Heart right ventricle (tissue), 16 donors: ENCODE measurements at regions not wholly inside any gene's neighbourhood (a gene's known extent, or its start where the extent isn't known, plus 50 kb on each side); places are given as distances from the start of the nearest gene placed in this dataset.

Source experiments
- ATAC-seq, 8 donors: fragments of 200-7000 bp; cut with Tn5 transposase; one replicate each; pipeline ENCODE4 v1.9.1; 2020; ENCODE audit warnings: mild to moderate bottlenecking in 8 of 8, moderate library complexity in 8 of 8, moderate number of reproducible peaks in 1 of 8
- DNase-seq, 2 donors: peaks; one replicate each; pipeline ENCODE4 v3.0.0-alpha.2; 2020
- H3K27ac ChIP-seq, 10 donors: fragments of 200-600 bp; sonication (generic) in 2 of 10; one replicate each; pipeline versions ENCODE4 v1.5.0 to v1.8.0; 2020 to 2022; ENCODE audit warnings: mild to moderate bottlenecking in 3 of 10
- H3K27me3 ChIP-seq, 7 donors: fragments of 200-600 bp; one replicate each; pipeline ENCODE4 v1.8.0; 2021 to 2022; ENCODE audit warnings: mild to moderate bottlenecking in 2 of 7
- H3K36me3 ChIP-seq, 9 donors: fragments of 200-600 bp; sonication (generic) in 1 of 9; one replicate each; pipeline versions ENCODE4 v1.5.0 to v1.8.0; 2020 to 2022; ENCODE audit warnings: mild to moderate bottlenecking in 2 of 9
- H3K4me1 ChIP-seq, 9 donors: fragments of 200-600 bp; sonication (generic) in 1 of 9; one replicate each; pipeline versions ENCODE4 v1.5.0 to v1.8.0; 2020 to 2022; ENCODE audit warnings: mild to moderate bottlenecking in 4 of 9
- H3K4me3 ChIP-seq, 10 donors: fragments of 200-600 bp; sonication (generic) in 2 of 10; one replicate each; pipeline versions ENCODE4 v1.5.0 to v1.8.0; 2020 to 2022; ENCODE audit warnings: mild to moderate bottlenecking in 7 of 10, moderate library complexity in 2 of 10
- H3K9me3 ChIP-seq, 11 donors: fragments of 200-600 bp in 10 of 11; sonication (generic) in 2 of 11; one replicate each; pipeline versions ENCODE4 v1.5.0 to v1.8.0; 2013 to 2022; ENCODE audit warnings: mild to moderate bottlenecking in 2 of 11, control low read depth in 1 of 11, moderate library complexity in 1 of 11
- WGBS, 2 donors: extraction: QIAGEN DNeasy Blood & Tissue Kit; methylation state at CpG; one replicate each; pipeline ENCODE4 v1.1.7; 2013; ENCODE audit warnings: inconsistent platforms in 1 of 2; 5-methylcytosine and 5-hydroxymethylcytosine counted together
- intact Hi-C, 10 donors: fragments of 100-400 bp; cut with DNase I; formaldehyde crosslinking; loops; one replicate each; pipeline versions ENCODE4 v1.11.1 to v1.14.2; 2022
- TF ChIP-seq, protein P1 (sequence below), 9 donors: fragments of 200-600 bp; sonication (generic) in 2 of 9; IDR thresholded peaks; one replicate each; pipeline versions ENCODE4 v1.5.0 to v1.8.0; 2021 to 2022; ENCODE audit warnings: antibody characterized with exemption in 9 of 9, mild to moderate bottlenecking in 5 of 9, moderate library complexity in 1 of 9
- donor health status: Arrhythmogenic right ventricular cardiomyopathy.
- donor health status: ischemic (EF 13 %, LVEDD 7.1; RV severe dilation, severe dysfunction).
- donor health status: healthy with polysubstance abuse.
- donor health status: DM: no; HTN: yes; CAD: no.
- donor health status: DM: no; HTN: no; CAD: no.
- donor health status: ischemic (EF 25% LVEDD 6.9; RV normal size, moderate dysfunction).
- donor health status: ischemic (EF 25% LVEDD 5.7; RV mildly dilated, moderate dysfunction).
- donor health status: healthy.
- donor health status: DM: yes; HTN: yes; CAD: no.
- donor health status: Ischemic cardiomyopathy.
- donor health status: ischemic (EF 35%, LVEDD 5.7; RV mildly dilated, moderate dysfunction).
- donor health status: nonischemic (EF 11% LVEDD 7.7; RV severe dilation, severe dysfunction).
- donor health status: DM: yes; HTN: yes; CAD: no.
- donor health status: PGD.
- donor health status: ischemic (EF 29% LVEDD 5.4; RV normal size, mild dysfunction).
- donor health status: nonischemic (EF 23%, LVEDD 6.1; RV moderate dilation, normal function).

GRCh38 chr4:137599734-137600133, 67.4 kb upstream of the PCDH18 start:
- ATAC-seq (no peak), DNase-seq (no peak)
- TF ChIP-seq, protein P1, sequence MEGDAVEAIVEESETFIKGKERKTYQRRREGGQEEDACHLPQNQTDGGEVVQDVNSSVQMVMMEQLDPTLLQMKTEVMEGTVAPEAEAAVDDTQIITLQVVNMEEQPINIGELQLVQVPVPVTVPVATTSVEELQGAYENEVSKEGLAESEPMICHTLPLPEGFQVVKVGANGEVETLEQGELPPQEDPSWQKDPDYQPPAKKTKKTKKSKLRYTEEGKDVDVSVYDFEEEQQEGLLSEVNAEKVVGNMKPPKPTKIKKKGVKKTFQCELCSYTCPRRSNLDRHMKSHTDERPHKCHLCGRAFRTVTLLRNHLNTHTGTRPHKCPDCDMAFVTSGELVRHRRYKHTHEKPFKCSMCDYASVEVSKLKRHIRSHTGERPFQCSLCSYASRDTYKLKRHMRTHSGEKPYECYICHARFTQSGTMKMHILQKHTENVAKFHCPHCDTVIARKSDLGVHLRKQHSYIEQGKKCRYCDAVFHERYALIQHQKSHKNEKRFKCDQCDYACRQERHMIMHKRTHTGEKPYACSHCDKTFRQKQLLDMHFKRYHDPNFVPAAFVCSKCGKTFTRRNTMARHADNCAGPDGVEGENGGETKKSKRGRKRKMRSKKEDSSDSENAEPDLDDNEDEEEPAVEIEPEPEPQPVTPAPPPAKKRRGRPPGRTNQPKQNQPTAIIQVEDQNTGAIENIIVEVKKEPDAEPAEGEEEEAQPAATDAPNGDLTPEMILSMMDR (IDR thresholded peaks at IDR 0.05) = no peak
- peaks cover 0 to 6% (median 0%) of the 10 kb centered on the region in 11 donors for H3K9me3 ChIP-seq
- H3K36me3 ChIP-seq = no peaks in the 10 kb centered on the region
- peaks cover 0 to 8% (median 0%) of the 10 kb centered on the region in 9 donors for H3K4me1 ChIP-seq
- whole genome bisulfite sequencing, 2 donors = 68 to 72% methylated on average over 1 of the region's 1 CpG
- H3K27me3 ChIP-seq = no peaks in the 10 kb centered on the region
- no peak overlapping the region for H3K4me3 ChIP-seq
- intact Hi-C loops = loop anchor here in 3 of 10 donors (5.0 to 10.0 kb wide), 2 partner anchors 65 to 67 kb away; partner anchors contain the start of gene PCDH18 (in 3 of the 3)
- no peak overlapping the region for H3K27ac ChIP-seq

DNA sequence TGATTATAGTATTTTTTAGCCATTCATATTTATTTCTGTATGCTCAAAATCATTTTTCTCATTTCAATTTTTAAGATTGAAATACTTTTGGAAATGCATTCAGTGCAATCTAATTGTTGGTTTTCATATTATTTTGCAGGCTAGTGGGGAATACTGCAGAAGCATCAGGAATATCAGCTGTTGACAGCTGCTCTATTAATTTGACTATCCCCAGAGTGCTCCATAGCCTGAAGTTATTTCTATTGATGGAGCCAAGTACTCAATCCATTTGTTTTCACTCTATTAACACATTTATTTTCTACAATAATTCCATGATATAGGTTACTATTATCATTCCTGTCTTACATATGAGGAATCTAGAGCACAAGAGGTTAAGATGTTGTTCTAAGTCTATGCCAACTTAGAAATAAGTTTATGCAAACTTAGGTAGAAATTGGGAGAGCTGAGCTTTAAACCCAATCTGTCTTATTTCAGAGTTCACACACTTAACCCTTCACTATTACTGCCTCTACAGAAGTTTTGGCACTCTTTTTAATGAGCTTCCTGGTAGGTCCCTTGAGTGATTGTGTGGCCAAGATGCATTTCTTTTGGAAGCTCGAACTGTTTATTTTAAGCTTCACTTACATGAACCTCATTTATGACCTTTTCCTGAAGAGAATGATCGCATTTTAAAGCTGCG, 65.6 kb upstream of the PCDH18 start:
- TF ChIP-seq, protein P1 (IDR thresholded peaks at IDR 0.05) = no peak
- intact Hi-C loops = no loop called here
- ATAC-seq (peak in 6 of 8 donors; percentile 42 to 82 (median 70)), DNase-seq (no peak)
- H3K4me3 ChIP-seq = no peak overlapping the region
- no peaks in the 10 kb centered on the region for H3K36me3 ChIP-seq
- H3K27ac ChIP-seq = no peak overlapping the region
- H3K9me3 ChIP-seq = peaks cover 0 to 6% (median 0%) of the 10 kb centered on the region in 11 donors
- no peaks in the 10 kb centered on the region for H3K27me3 ChIP-seq
- H3K4me1 ChIP-seq = peaks cover 0 to 8% (median 0%) of the 10 kb centered on the region in 9 donors
- 21 to 24% methylated on average over 3 of the region's 3 CpGs for WGBS, 2 donors

GRCh38 chr4:137587796-137588195, 55.5 kb upstream of the PCDH18 start:
- TF ChIP-seq, protein P1 (IDR thresholded peaks at IDR 0.05) = no peak
- H3K36me3 ChIP-seq = no peaks in the 10 kb centered on the region
- no peak for ATAC-seq
- no peaks in the 10 kb centered on the region for H3K9me3 ChIP-seq
- 85 to 89% methylated on average over 1 of the region's 1 CpG for WGBS, 2 donors
- H3K4me3 ChIP-seq = no peak overlapping the region
- no peak overlapping the region for H3K27ac ChIP-seq
- no peaks in the 10 kb centered on the region for H3K27me3 ChIP-seq
- no peaks in the 10 kb centered on the region for H3K4me1 ChIP-seq
- no peak for DNase-seq
- intact Hi-C loops = no loop called here

DNA sequence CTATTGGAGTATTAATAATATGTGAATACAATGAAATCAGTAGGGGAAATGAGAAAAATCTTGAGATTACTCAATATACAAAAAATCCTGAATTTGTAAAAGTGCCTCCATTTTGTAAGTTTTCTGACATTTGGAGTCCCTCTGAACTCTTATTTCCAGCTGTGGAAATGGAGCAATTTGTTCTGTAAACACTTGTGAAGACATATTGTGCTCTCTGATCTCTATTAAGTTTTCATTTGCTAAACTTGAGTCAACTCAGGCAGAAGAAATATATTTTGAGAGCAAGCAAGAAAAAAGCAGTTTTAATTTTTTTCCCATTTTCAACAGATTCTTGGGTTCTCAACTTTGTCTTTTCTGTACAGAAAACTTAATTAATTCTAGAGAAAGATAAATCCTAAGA, 51.4 kb upstream of the PCDH18 start:
- DNase-seq (no peak), ATAC-seq (no peak)
- TF ChIP-seq, protein P1 (IDR thresholded peaks at IDR 0.05) = no peak
- Histone ChIP-seq H3K36me3 (no peaks in the 10 kb centered on the region), H3K4me3 (no peak overlapping the region), H3K9me3 (peaks cover 0 to 7% (median 0%) of the 10 kb centered on the region in 11 donors), H3K4me1 (no peaks in the 10 kb centered on the region), H3K27ac (no peak overlapping the region), H3K27me3 (no peaks in the 10 kb centered on the region)
- intact Hi-C loops = no loop called here
